ENCODE measurements at regions not wholly inside any gene's neighbourhood (a gene's known extent, or its start where the extent isn't known, plus 50 kb on each side); places are given as distances from the start of the nearest gene placed in this dataset.
"Not testable (repeated sequence)": the region's sequence is repeated elsewhere in the genome, so short reads cannot be mapped to it uniquely, and the experiment has no call there.

- DNase-seq (ENCODE audit: low spot score): no peak
These were observed 52.5 kb downstream of the RHOB start for GRCh38 chr2:20499387-20499786.

- peak; percentile 75 for DNase-seq (ENCODE audit: low spot score)
These were observed 55.1 kb downstream of the RHOB start for GRCh38 chr2:20501974-20502373.

- not testable (repeated sequence) for DNase-seq (ENCODE audit: low spot score)
These were observed 55.6 kb downstream of the RHOB start for GRCh38 chr2:20502496-20502895.

- DNase-seq (ENCODE audit: low spot score): no peak
These were observed 57.3 kb downstream of the RHOB start for GRCh38 chr2:20504174-20504573.

- DNase-seq (ENCODE audit: low spot score): peak; percentile 76
These were observed 59.4 kb downstream of the RHOB start for GRCh38 chr2:20506201-20506685.

- DNase-seq (ENCODE audit: low spot score): no peak
These were observed 60.4 kb downstream of the RHOB start for GRCh38 chr2:20507166-20507692.

GRCh38 chr2:20507711-20508110 is 60.8 kb downstream of the RHOB start:
- DNase-seq (ENCODE audit: low spot score): no peak

- no peak for DNase-seq (ENCODE audit: low spot score)
These were observed 62.5 kb downstream of the RHOB start for GRCh38 chr2:20509301-20509769.

GRCh38 chr2:20509770-20510490 is 63.1 kb downstream of the RHOB start:
- peak; percentile 50 for DNase-seq (ENCODE audit: low spot score)

GRCh38 chr2:20511130-20511529 is 64.3 kb downstream of the RHOB start:
- no peak for DNase-seq (ENCODE audit: low spot score)

GRCh38 chr2:20512061-20512605 is 65.3 kb downstream of the RHOB start:
- DNase-seq (ENCODE audit: low spot score): no peak

- DNase-seq (ENCODE audit: low spot score): no peak
These were observed 67.1 kb downstream of the RHOB start for GRCh38 chr2:20513946-20514345.

- DNase-seq (ENCODE audit: low spot score): peak; percentile 95
These were observed 67.9 kb downstream of the RHOB start for GRCh38 chr2:20514596-20515269.

GRCh38 chr2:20515290-20516220 is 68.7 kb downstream of the RHOB start:
- peak; percentile 29 for DNase-seq (ENCODE audit: low spot score)

GRCh38 chr2:20516291-20516645 is 69.4 kb downstream of the RHOB start:
- no peak for DNase-seq (ENCODE audit: low spot score)

GRCh38 chr2:20516646-20517341 is 69.9 kb downstream of the RHOB start:
- peak; percentile 64 for DNase-seq (ENCODE audit: low spot score)

- no peak for DNase-seq (ENCODE audit: low spot score)
These were observed 72.4 kb downstream of the RHOB start for GRCh38 chr2:20519309-20519708.

- no peak for DNase-seq (ENCODE audit: low spot score)
These were observed 73.3 kb downstream of the RHOB start for GRCh38 chr2:20520128-20520527.

- no peak for DNase-seq (ENCODE audit: low spot score)
These were observed 74.3 kb downstream of the RHOB start for GRCh38 chr2:20521193-20521592.

GRCh38 chr2:20521682-20522189 is 74.9 kb downstream of the RHOB start:
- no peak for DNase-seq (ENCODE audit: low spot score)

Measured in AG20443 (cell line).